ENCODE measurements at regions not wholly inside any gene's neighbourhood (a gene's known extent, or its start where the extent isn't known, plus 50 kb on each side); places are given as distances from the start of the nearest gene placed in this dataset.

- TF ChIP-seq POLR2A (IDR thresholded peaks at IDR 0.05) (no peak), CTCF (IDR thresholded peaks at IDR 0.05) (peak in 1 of 4 experiments; percentile 25)
Observed at GRCh38 chr2:128466376-128466775, 147.7 kb upstream of the HS6ST1 start.

All from prostate gland (tissue), 2 donors.